Activated CD4-positive, alpha-beta T cell treated with anti-CD3 and anti-CD28 coated beads, Interleukin-2, Interleukin-4, amounts not matched to agents 100 ng/mL and 50 ng/mL, durations not matched to agents 16 hours and 8 hours (primary cell): ENCODE measurements at regions not wholly inside any gene's neighbourhood (a gene's known extent, or its start where the extent isn't known, plus 50 kb on each side); places are given as distances from the start of the nearest gene placed in this dataset.

Experiments
- DNase-seq: peaks from one replicate; pipeline ENCODE4 v3.0.0-alpha.2; 2020; ENCODE audit warnings: low spot score

- no peak for DNase-seq
Observed at GRCh38 chr3:80050826-80051601, 283.2 kb upstream of the ROBO1 start.

GRCh38 chr3:80043226-80043625 lies 275.4 kb upstream of the ROBO1 start:
- no peak for DNase-seq

- no peak for DNase-seq
Observed at GRCh38 chr3:80040067-80040466, 272.3 kb upstream of the ROBO1 start.

GRCh38 chr3:80036176-80036575 lies 268.4 kb upstream of the ROBO1 start:
- no peak for DNase-seq

GRCh38 chr3:80035021-80035420 lies 267.2 kb upstream of the ROBO1 start:
- DNase-seq = no peak

- DNase-seq = no peak
Observed at GRCh38 chr3:80023010-80023409, 255.2 kb upstream of the ROBO1 start.

DNA sequence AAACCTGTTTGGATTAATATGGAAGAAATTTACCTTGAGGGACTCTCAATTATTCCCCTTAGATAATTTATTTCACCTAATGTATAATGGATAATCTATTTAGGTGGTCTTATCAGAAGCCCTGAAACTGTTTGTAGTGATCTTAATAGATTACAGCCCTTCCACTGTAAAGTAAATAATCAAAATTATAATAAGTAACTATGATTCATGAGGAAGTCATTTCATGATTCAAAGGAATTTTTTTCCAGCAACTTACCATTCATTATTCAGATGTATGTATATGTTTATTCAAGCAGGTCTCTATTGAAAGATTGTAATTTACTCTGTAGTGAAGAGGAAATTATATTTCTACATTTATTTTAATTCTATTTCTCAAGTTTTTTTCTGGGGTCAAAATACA lies 250.6 kb upstream of the ROBO1 start:
- no peak for DNase-seq

GRCh38 chr3:80017369-80017768 lies 249.6 kb upstream of the ROBO1 start:
- DNase-seq = no peak

DNA sequence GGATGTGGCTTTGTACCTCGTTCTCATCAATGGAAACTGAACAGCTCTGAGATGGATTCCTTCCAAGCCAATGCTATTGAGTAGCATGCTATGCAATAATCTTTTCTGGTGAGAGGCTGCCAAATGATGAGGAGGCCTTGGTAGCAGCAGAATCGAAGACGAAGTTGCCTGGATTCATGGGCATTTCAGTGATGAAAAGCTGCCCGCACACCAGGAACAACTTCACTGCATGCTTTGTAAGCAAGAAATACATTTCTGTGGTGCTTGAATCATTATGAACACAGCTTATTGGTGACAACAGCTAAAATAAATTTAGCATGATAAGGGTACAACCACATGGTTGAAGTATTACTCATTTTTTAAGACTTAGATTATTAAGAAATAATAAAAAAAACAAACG lies 246.8 kb upstream of the ROBO1 start:
- DNase-seq = no peak

GRCh38 chr3:80010021-80010571 lies 242.3 kb upstream of the ROBO1 start:
- no peak for DNase-seq

GRCh38 chr3:80007522-80007921 lies 239.7 kb upstream of the ROBO1 start:
- DNase-seq = no peak

DNA sequence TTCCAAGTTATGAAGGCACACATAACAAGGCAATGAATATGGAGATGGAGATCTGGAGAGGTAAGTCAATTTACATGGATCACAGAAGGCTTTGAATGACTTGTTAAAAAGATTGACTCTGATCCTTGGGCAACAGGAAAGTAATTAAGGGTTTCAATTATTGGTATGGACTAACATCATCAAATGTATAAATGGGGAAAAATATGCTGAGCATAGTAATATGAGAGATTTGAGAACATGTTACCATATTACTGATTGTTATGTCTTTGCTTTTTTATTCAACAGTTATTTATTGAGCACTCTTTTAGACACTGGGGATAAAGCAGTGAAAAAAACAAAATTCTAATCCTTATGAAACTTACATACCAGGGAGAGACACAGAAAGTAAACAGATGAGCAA lies 238.5 kb upstream of the ROBO1 start:
- no peak for DNase-seq

- DNase-seq = no peak
Observed at GRCh38 chr3:80000022-80000421, 232.2 kb upstream of the ROBO1 start.

DNA sequence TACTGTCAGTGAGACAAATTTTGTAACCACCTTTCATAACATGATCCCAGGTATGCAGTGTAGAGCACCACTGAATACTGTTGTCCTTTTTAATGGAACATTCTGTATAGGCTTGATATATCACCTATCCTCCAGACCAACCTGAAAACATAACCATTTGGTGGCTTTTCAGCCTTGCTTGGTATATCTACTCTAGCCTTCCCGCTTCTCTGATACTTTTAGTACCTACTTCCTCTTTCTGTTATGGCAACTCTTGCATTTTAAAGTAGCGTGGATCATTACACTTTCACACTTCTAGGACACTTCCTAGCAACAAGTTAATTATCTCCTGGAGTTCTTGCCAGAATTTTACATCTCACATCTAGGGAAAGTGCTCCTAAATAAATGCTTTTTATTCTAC lies 226.6 kb upstream of the ROBO1 start:
- no peak for DNase-seq

DNA sequence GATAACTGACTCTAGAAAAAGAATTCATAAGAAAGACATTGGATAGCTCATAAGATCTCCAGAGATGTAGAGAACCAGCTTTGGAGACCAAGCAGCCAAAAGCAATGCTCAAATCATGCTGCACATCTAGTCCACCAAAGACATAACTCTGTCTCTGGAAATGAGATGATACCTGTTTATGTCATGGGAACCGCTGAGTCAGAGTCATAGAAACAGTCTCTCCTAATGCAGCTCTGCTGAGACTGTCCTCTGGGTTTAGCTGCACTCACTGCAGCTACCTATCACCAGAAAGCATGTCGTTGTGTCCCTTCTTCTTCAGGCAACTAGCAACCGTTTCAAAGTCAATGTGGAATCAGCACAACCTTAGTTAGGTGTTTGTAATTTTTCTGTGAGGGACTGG lies 218.5 kb upstream of the ROBO1 start:
- DNase-seq = no peak

- DNase-seq = no peak
Observed at GRCh38 chr3:79985816-79986215, 218.0 kb upstream of the ROBO1 start.

- no peak for DNase-seq
Observed at GRCh38 chr3:79983118-79983517, 215.3 kb upstream of the ROBO1 start.

DNA sequence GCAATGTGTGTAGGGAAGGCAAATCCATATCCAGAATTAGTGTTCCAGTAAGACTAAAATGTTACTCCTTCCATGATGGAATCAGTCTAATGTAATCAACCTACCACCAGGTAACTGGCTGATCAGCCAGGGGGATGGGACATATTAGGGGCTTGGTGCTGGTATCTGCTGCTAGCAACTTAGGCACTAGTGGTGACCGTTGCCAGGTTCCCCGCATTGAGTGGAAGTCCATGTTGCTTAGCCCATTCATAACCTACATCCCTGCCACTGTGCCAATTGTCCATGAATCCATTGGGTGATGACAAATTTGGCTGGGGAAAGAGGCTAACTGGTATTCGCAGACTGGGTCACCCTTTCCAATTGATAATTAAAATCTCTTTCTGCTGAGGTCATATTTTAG lies 212.2 kb upstream of the ROBO1 start:
- no peak for DNase-seq

DNA sequence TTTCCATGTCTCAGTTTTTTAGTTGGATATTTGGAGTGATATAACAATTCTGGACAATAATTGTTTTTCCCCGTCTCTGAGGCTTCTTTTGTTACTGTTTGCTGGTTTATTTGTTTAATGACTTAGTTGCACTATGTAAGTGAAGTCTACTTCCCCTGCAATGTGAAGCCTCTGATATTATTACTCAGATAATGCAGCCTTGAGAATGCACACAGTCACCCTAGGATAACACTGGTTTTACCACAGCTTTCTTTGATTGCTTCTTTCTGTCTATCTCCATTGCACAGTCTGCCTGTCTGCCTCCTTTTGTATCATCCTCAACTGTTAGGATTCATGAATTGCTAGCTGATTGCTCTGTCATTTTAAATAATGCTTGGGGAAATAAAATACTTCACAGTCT lies 208.7 kb upstream of the ROBO1 start:
- DNase-seq = no peak

DNA sequence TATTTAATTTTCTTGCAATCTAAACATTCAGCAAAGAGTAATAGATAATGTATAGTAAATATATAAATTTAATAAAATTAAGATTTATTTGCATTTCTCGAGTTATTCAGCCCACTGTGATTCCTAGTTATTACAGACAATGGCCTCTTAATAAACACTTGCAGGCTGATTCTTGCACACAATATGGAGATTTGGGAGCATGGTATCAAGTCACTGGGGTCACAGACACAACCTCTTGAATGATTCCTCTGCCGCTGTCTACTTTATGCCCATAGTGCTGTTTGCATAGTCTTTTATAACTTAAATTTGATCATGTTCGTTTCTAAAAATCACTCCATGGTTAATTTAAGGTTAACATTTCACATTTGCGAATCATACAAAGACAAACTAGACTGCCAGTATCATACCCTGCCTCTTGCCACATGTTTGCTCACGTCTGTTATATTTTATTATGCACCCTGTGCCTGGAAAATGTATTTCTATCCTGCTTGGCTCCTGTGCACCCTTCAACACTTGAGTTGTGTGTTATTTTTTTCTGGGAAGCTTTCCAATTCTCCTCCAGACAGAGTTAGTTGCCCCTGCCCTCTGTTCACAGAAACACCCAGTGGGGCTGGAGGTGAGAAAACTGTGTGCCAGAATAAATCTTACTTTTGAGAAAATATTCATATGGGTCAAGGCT lies 206.3 kb upstream of the ROBO1 start:
- DNase-seq = no peak

DNA sequence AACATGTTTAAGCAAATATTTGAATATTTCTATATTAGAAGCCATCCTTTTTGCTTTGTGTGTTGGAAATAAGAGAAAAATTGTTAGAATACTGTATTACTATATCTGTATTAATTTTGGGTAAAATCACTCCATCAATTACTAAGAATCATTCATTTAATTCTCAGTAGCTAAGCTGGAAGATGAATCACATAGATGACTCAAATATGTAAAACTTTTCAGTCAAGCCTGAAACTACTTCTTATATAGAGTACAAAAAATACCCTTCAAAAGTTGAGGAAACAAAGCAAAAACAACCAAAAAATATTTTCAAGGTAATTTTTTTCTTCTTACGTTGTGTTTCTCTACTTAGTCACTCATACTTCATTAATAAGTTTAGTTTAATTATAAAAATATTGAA lies 205.7 kb upstream of the ROBO1 start:
- no peak for DNase-seq

- no peak for DNase-seq
Observed at GRCh38 chr3:79968418-79968817, 200.6 kb upstream of the ROBO1 start.

DNA sequence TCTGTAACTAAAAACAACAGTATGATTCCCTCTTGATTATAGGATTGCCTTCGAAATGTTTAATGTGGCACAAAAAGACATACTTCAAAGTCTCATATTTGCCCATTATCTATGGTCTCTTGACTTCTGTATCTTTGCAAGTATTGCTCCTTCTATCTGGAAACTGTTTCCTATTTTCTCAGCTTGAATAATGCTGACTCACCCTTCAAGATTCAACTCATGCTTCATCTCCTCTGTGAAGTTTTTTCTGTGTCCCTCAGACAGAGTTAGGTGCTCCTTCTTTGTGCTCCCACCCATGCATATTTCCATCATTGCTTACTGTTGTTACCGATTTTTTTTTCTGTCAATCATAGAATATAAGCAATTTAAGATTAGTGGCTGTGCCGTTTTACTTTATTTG lies 192.8 kb upstream of the ROBO1 start:
- DNase-seq = no peak

GRCh38 chr3:79957066-79957465 lies 189.3 kb upstream of the ROBO1 start:
- DNase-seq = no peak
